ENCODE measurements at regions not wholly inside any gene's neighbourhood (a gene's known extent, or its start where the extent isn't known, plus 50 kb on each side); places are given as distances from the start of the nearest gene placed in this dataset.

- no peak overlapping the region for H3K14ac ChIP-seq (ENCODE audit: insufficient read depth, low read length)
- H3K23me2 ChIP-seq (ENCODE audit: insufficient read length, low read depth, low read length, poor library complexity, severe bottlenecking) = no peaks in the 10 kb centered on the region
- no peak overlapping the region for H2BK5ac ChIP-seq (ENCODE audit: insufficient read length, low read length)
- no peak overlapping the region for H3K27ac ChIP-seq (ENCODE audit: insufficient read length, low read depth, low read length)
- DNase-seq = no peak
- H3K4ac ChIP-seq (ENCODE audit: low read depth, low read length) = no peak overlapping the region
- H3K23ac ChIP-seq (ENCODE audit: insufficient read length, low read depth, low read length) = no peak overlapping the region
- no peak overlapping the region for H3K18ac ChIP-seq (ENCODE audit: insufficient read length, low read depth, low read length)
- H2BK15ac ChIP-seq (ENCODE audit: low read depth, low read length) = no peak overlapping the region
- H4K91ac ChIP-seq (ENCODE audit: insufficient read length, low read depth, low read length) = no peak overlapping the region
- H3K4me3 Mint-ChIP-seq = no peak overlapping the region
- H3K27ac Mint-ChIP-seq = no peak overlapping the region
- no peak overlapping the region for H4K8ac ChIP-seq (replicated peaks; ENCODE audit: insufficient read length, low read depth, low read length)
- no peaks in the 10 kb centered on the region for H3K4me1 ChIP-seq (ENCODE audit: insufficient read depth, low read length)
- no peaks in the 10 kb centered on the region for H3K27me3 ChIP-seq (ENCODE audit: insufficient read depth, low read length)
- H3K9ac ChIP-seq (ENCODE audit: extremely low read depth, insufficient read length, low read length) = no peak overlapping the region
- H3K27me3 Mint-ChIP-seq (ENCODE audit: low read depth) = no peaks in the 10 kb centered on the region
- H3K56ac ChIP-seq (ENCODE audit: insufficient read length, low read depth, low read length) = no peak overlapping the region
- TF ChIP-seq CTCF (conservative IDR thresholded peaks at IDR 0.05) = no peak
- no peaks in the 10 kb centered on the region for H3K9me3 ChIP-seq (ENCODE audit: control insufficient read depth, low read depth, low read length)
- no peak overlapping the region for H2AFZ ChIP-seq (ENCODE audit: low read length)
- no peaks in the 10 kb centered on the region; a peak in 2 of 4 replicates for H3K4me1 Mint-ChIP-seq
- H2AK5ac ChIP-seq (ENCODE audit: insufficient read length, low read length) = no peak overlapping the region
- H3K79me2 ChIP-seq (ENCODE audit: insufficient read depth, low read length) = no peaks in the 10 kb centered on the region
- H3K9me3 Mint-ChIP-seq = no peaks in the 10 kb centered on the region
- no CpG with 5 or more reads among the region's 1 CpG for WGBS (ENCODE audit: extremely low coverage, insufficient read length, low lambda C conversion rate)
- no peaks in the 10 kb centered on the region for H4K20me1 ChIP-seq (ENCODE audit: control insufficient read depth, insufficient read depth, insufficient read length)
- H2BK20ac ChIP-seq (ENCODE audit: low read depth, low read length, poor library complexity, severe bottlenecking) = no peak overlapping the region
- no peak overlapping the region for H4K5ac ChIP-seq (ENCODE audit: insufficient read length, low read depth, low read length)
- H2BK120ac ChIP-seq (ENCODE audit: low read depth, low read length, poor library complexity, severe bottlenecking) = no peak overlapping the region
- H3K79me1 ChIP-seq (ENCODE audit: insufficient read depth, low read depth, low read length, poor library complexity, severe bottlenecking) = no peaks in the 10 kb centered on the region
- H3K4me2 ChIP-seq (ENCODE audit: insufficient read depth, insufficient read length, low read length) = no peak overlapping the region
- H3T11ph ChIP-seq (ENCODE audit: low read length) = no peak overlapping the region
- H3K36me3 Mint-ChIP-seq (ENCODE audit: insufficient read depth in 1 of 3, low read depth in 3 of 3) = no peaks in the 10 kb centered on the region
- no peak overlapping the region for H2BK12ac ChIP-seq (ENCODE audit: insufficient read length, low read depth, low read length)
These were observed 186.2 kb upstream of the PARD3B start for GRCh38 chr2:204359076-204359475.

Measured in H9 (cell line).